ENCODE measurements at regions not wholly inside any gene's neighbourhood (a gene's known extent, or its start where the extent isn't known, plus 50 kb on each side); places are given as distances from the start of the nearest gene placed in this dataset.

- Mint-ChIP-seq H3K9me3 (peaks cover 15% of the 10 kb centered on the region), H3K27me3 (ENCODE audit: low read depth) (no peaks in the 10 kb centered on the region), H3K4me3 (ENCODE audit: low read depth) (no peak overlapping the region), H3K36me3 (ENCODE audit: low read depth) (no peaks in the 10 kb centered on the region), H3K4me1 (ENCODE audit: low read depth) (no peaks in the 10 kb centered on the region), H3K27ac (no peak overlapping the region)
- intact Hi-C loops (cut with micrococcal nuclease) = no loop called here
- DNase-seq (ENCODE audit: low spot score) = no peak
These were observed 487.8 kb downstream of the KCNH5 start for GRCh38 chr14:62557416-62557815.

- H3K27me3 Mint-ChIP-seq (ENCODE audit: low read depth) = no peaks in the 10 kb centered on the region
- DNase-seq (ENCODE audit: low spot score) = no peak
- H3K4me3 Mint-ChIP-seq (ENCODE audit: low read depth) = no peak overlapping the region
- peaks cover 15% of the 10 kb centered on the region for H3K9me3 Mint-ChIP-seq
- H3K4me1 Mint-ChIP-seq (ENCODE audit: low read depth) = no peaks in the 10 kb centered on the region
- intact Hi-C loops (cut with micrococcal nuclease) = no loop called here
- H3K36me3 Mint-ChIP-seq (ENCODE audit: low read depth) = no peaks in the 10 kb centered on the region
- no peak overlapping the region for H3K27ac Mint-ChIP-seq
These were observed 486.8 kb downstream of the KCNH5 start for GRCh38 chr14:62558451-62558850.

- Mint-ChIP-seq H3K27ac (no peak overlapping the region), H3K4me3 (ENCODE audit: low read depth) (no peak overlapping the region), H3K27me3 (ENCODE audit: low read depth) (no peaks in the 10 kb centered on the region), H3K9me3 (peaks cover 9% of the 10 kb centered on the region), H3K4me1 (ENCODE audit: low read depth) (no peaks in the 10 kb centered on the region), H3K36me3 (ENCODE audit: low read depth) (no peaks in the 10 kb centered on the region)
- intact Hi-C loops (cut with micrococcal nuclease) = no loop called here
- DNase-seq (ENCODE audit: low spot score) = no peak
These were observed 460.0 kb downstream of the KCNH5 start for GRCh38 chr14:62585247-62585646.

GRCh38 chr14:62592877-62593276 lies 452.4 kb downstream of the KCNH5 start:
- Mint-ChIP-seq H3K27ac (no peak overlapping the region), H3K4me1 (ENCODE audit: low read depth) (no peaks in the 10 kb centered on the region)
- intact Hi-C loops (cut with micrococcal nuclease) = no loop called here

GRCh38 chr14:62597143-62597542 lies 448.1 kb downstream of the KCNH5 start:
- intact Hi-C loops (cut with micrococcal nuclease) = no loop called here
- no peak overlapping the region for H3K27ac Mint-ChIP-seq
- no peaks in the 10 kb centered on the region for H3K4me1 Mint-ChIP-seq (ENCODE audit: low read depth)

More at GRCh38 chr14:62592877-62593276, 452.4 kb downstream of the KCNH5 start:
- Mint-ChIP-seq H3K9me3 (peaks cover 19% of the 10 kb centered on the region), H3K36me3 (ENCODE audit: low read depth) (no peaks in the 10 kb centered on the region), H3K4me3 (ENCODE audit: low read depth) (no peak overlapping the region), H3K27me3 (ENCODE audit: low read depth) (no peaks in the 10 kb centered on the region)
- no peak for DNase-seq (ENCODE audit: low spot score)

GRCh38 chr14:62599616-62600385 lies 445.5 kb downstream of the KCNH5 start:
- Mint-ChIP-seq H3K27me3 (ENCODE audit: low read depth) (no peaks in the 10 kb centered on the region), H3K9me3 (peaks cover 41% of the 10 kb centered on the region), H3K4me3 (ENCODE audit: low read depth) (no peak overlapping the region), H3K36me3 (ENCODE audit: low read depth) (no peaks in the 10 kb centered on the region), H3K4me1 (ENCODE audit: low read depth) (no peaks in the 10 kb centered on the region), H3K27ac (no peak overlapping the region)
- DNase-seq (ENCODE audit: low spot score) = no peak
- intact Hi-C loops (cut with micrococcal nuclease) = no loop called here

More at GRCh38 chr14:62597143-62597542, 448.1 kb downstream of the KCNH5 start:
- no peak for DNase-seq (ENCODE audit: low spot score)
- Mint-ChIP-seq H3K9me3 (peaks cover 42% of the 10 kb centered on the region), H3K27me3 (ENCODE audit: low read depth) (no peaks in the 10 kb centered on the region), H3K4me3 (ENCODE audit: low read depth) (no peak overlapping the region), H3K36me3 (ENCODE audit: low read depth) (no peaks in the 10 kb centered on the region)

- H3K27ac Mint-ChIP-seq = no peak overlapping the region
- peaks cover 46% of the 10 kb centered on the region for H3K9me3 Mint-ChIP-seq
- no peaks in the 10 kb centered on the region for H3K4me1 Mint-ChIP-seq (ENCODE audit: low read depth)
- H3K36me3 Mint-ChIP-seq (ENCODE audit: low read depth) = no peaks in the 10 kb centered on the region
- intact Hi-C loops (cut with micrococcal nuclease) = no loop called here
- no peak for DNase-seq (ENCODE audit: low spot score)
- H3K27me3 Mint-ChIP-seq (ENCODE audit: low read depth) = no peaks in the 10 kb centered on the region
- H3K4me3 Mint-ChIP-seq (ENCODE audit: low read depth) = no peak overlapping the region
These were observed 442.5 kb downstream of the KCNH5 start for GRCh38 chr14:62602712-62603111.

- Mint-ChIP-seq H3K27ac (no peak overlapping the region), H3K27me3 (ENCODE audit: low read depth) (no peaks in the 10 kb centered on the region)
- intact Hi-C loops (cut with micrococcal nuclease) = no loop called here
These were observed 440.7 kb downstream of the KCNH5 start for GRCh38 chr14:62604524-62604923.

GRCh38 chr14:62614122-62614521 lies 431.1 kb downstream of the KCNH5 start:
- H3K4me3 Mint-ChIP-seq (ENCODE audit: low read depth) = no peak overlapping the region
- intact Hi-C loops (cut with micrococcal nuclease) = no loop called here

More at GRCh38 chr14:62604524-62604923, 440.7 kb downstream of the KCNH5 start:
- DNase-seq (ENCODE audit: low spot score) = no peak
- Mint-ChIP-seq H3K4me1 (ENCODE audit: low read depth) (no peaks in the 10 kb centered on the region), H3K9me3 (peaks cover 39% of the 10 kb centered on the region), H3K4me3 (ENCODE audit: low read depth) (no peak overlapping the region), H3K36me3 (ENCODE audit: low read depth) (no peaks in the 10 kb centered on the region)

GRCh38 chr14:62616668-62617067 lies 428.6 kb downstream of the KCNH5 start:
- Mint-ChIP-seq H3K27me3 (ENCODE audit: low read depth) (no peaks in the 10 kb centered on the region), H3K4me3 (ENCODE audit: low read depth) (no peak overlapping the region), H3K27ac (no peak overlapping the region), H3K4me1 (ENCODE audit: low read depth) (no peaks in the 10 kb centered on the region), H3K36me3 (ENCODE audit: low read depth) (no peaks in the 10 kb centered on the region), H3K9me3 (peaks cover 13% of the 10 kb centered on the region)
- intact Hi-C loops (cut with micrococcal nuclease) = no loop called here
- no peak for DNase-seq (ENCODE audit: low spot score)

More at GRCh38 chr14:62614122-62614521, 431.1 kb downstream of the KCNH5 start:
- Mint-ChIP-seq H3K27me3 (ENCODE audit: low read depth) (no peaks in the 10 kb centered on the region), H3K4me1 (ENCODE audit: low read depth) (no peaks in the 10 kb centered on the region), H3K9me3 (peaks cover 13% of the 10 kb centered on the region), H3K36me3 (ENCODE audit: low read depth) (no peaks in the 10 kb centered on the region), H3K27ac (no peak overlapping the region)
- DNase-seq (ENCODE audit: low spot score) = no peak

GRCh38 chr14:62626416-62626815 lies 418.8 kb downstream of the KCNH5 start:
- H3K9me3 Mint-ChIP-seq = peaks cover 36% of the 10 kb centered on the region
- DNase-seq (ENCODE audit: low spot score) = no peak
- H3K36me3 Mint-ChIP-seq (ENCODE audit: low read depth) = no peaks in the 10 kb centered on the region
- intact Hi-C loops (cut with micrococcal nuclease) = no loop called here
- H3K4me1 Mint-ChIP-seq (ENCODE audit: low read depth) = no peaks in the 10 kb centered on the region
- H3K27ac Mint-ChIP-seq = no peak overlapping the region
- H3K4me3 Mint-ChIP-seq (ENCODE audit: low read depth) = no peak overlapping the region
- H3K27me3 Mint-ChIP-seq (ENCODE audit: low read depth) = no peaks in the 10 kb centered on the region

- no peaks in the 10 kb centered on the region for H3K36me3 Mint-ChIP-seq (ENCODE audit: low read depth)
- intact Hi-C loops (cut with micrococcal nuclease) = no loop called here
- H3K27me3 Mint-ChIP-seq (ENCODE audit: low read depth) = no peaks in the 10 kb centered on the region
- H3K9me3 Mint-ChIP-seq = peaks cover 36% of the 10 kb centered on the region
- H3K27ac Mint-ChIP-seq = no peak overlapping the region
- H3K4me3 Mint-ChIP-seq (ENCODE audit: low read depth) = no peak overlapping the region
- no peak for DNase-seq (ENCODE audit: low spot score)
- no peaks in the 10 kb centered on the region for H3K4me1 Mint-ChIP-seq (ENCODE audit: low read depth)
These were observed 416.0 kb downstream of the KCNH5 start for GRCh38 chr14:62629176-62629725.

- Mint-ChIP-seq H3K9me3 (peaks cover 25% of the 10 kb centered on the region), H3K36me3 (ENCODE audit: low read depth) (no peaks in the 10 kb centered on the region), H3K27ac (no peak overlapping the region), H3K4me1 (ENCODE audit: low read depth) (no peaks in the 10 kb centered on the region), H3K4me3 (ENCODE audit: low read depth) (no peak overlapping the region), H3K27me3 (ENCODE audit: low read depth) (no peaks in the 10 kb centered on the region)
- intact Hi-C loops (cut with micrococcal nuclease) = no loop called here
- DNase-seq (ENCODE audit: low spot score) = no peak
These were observed 414.1 kb downstream of the KCNH5 start for GRCh38 chr14:62631176-62631575.

All from activated T-helper 2 cell treated with anti-CD3 and anti-CD28 coated beads, Interferon-gamma antibody, Interleukin-2, Interleukin-4, amounts not matched to agents 10 μg/mL and 5 μg/mL and 100 μg/mL, durations not matched to agents 14 hours and 24 hours and 36 hours (primary cell).